GM18520 (cell line): ENCODE measurements at regions not wholly inside any gene's neighbourhood (a gene's known extent, or its start where the extent isn't known, plus 50 kb on each side); places are given as distances from the start of the nearest gene placed in this dataset.

Experiments used
- ATAC-seq: cut with Tn5 transposase; IDR thresholded peaks from one replicate; pipeline ENCODE4 v1.9.1; 2021; ENCODE audit not compliant: unreplicated experiment

GRCh38 chr13:73428137-73428536 lies 369.3 kb downstream of the KLF5 start:
- ATAC-seq = no peak

- no peak for ATAC-seq
These were observed 364.2 kb downstream of the KLF5 start for GRCh38 chr13:73422973-73423372.

GRCh38 chr13:73421310-73421912 lies 362.6 kb downstream of the KLF5 start:
- ATAC-seq = no peak

- ATAC-seq = no peak
These were observed 360.4 kb downstream of the KLF5 start for GRCh38 chr13:73419186-73419585.

GRCh38 chr13:73417012-73417615 lies 358.3 kb downstream of the KLF5 start:
- no peak for ATAC-seq

DNA sequence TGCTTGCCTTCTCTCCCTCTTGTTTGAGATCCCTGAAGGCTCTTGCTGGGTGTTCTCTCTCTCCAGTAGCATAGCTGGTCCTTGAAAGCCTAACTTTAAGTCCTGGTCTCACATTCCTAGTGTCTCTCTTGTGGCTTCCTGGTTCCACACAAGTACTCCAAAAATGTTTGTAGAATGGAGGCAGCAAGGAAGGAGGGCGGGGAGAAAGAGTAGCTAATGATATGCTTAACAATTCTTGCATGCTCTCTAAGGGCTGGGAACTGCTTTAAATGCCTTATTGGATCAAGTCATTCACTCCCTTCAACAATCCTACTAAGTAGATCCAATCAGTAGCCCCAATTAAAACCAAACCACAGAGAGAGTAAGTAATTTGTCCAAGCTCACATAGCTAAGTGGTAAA lies 357.3 kb downstream of the KLF5 start:
- no peak for ATAC-seq

GRCh38 chr13:73413656-73414055 lies 354.9 kb downstream of the KLF5 start:
- ATAC-seq = no peak

GRCh38 chr13:73412933-73413332 lies 354.1 kb downstream of the KLF5 start:
- no peak for ATAC-seq

DNA sequence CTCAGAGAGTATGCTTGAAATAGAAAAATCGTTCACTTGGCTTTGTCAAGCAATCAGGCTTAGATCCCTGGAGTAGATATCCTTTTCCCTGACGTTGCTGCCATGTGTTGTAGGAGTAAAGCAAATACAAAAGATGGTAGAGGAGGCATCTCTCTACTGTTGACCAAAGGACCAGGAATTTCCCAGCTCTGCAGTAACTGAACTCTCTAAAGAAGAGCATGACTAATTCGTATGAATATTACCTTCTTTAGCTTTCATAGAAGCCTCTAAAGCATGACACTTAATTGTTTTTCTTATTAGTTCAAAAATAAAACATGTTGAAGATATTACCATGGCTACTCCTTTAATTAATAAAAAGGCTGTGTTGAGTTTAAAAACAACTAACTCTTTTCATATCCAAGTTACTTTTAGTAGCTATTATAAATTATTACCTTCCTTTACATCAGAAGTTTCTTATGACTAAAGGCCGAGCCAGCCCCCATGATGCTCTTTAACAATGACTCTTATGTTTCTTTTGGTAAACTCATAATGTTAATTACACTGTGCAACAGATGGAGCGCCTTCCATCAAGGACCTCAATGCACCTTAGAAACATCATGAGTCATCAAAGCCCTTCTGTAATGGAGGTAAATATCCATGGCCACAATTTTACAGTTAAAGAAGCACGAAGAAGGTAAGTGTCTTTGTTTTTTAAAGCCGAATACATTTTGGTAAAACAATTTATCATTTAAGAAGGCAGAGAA lies 352.4 kb downstream of the KLF5 start:
- ATAC-seq = no peak

GRCh38 chr13:73406454-73406853 lies 347.6 kb downstream of the KLF5 start:
- no peak for ATAC-seq

DNA sequence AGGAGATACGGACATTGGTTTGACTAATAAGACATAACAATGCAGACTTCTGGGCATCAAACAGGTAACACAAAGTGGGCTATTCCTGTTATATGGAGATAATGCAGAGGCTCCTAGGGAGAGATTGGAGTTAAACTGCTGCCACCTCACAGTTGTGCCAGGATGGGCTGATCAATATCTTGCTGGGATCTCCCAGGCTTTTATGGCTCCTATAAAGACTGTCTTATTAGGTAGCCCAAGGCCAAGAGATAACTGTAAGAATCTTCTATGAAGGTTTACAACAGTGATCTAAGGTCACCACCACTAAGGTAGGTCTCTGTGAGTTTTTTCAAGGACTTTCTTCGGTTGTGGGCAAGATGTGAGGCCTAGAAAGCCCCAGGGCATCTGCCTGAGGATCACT lies 345.8 kb downstream of the KLF5 start:
- no peak for ATAC-seq

- ATAC-seq = no peak
These were observed 344.7 kb downstream of the KLF5 start for GRCh38 chr13:73403355-73404120.

GRCh38 chr13:73401769-73402168 lies 343.0 kb downstream of the KLF5 start:
- ATAC-seq = no peak

DNA sequence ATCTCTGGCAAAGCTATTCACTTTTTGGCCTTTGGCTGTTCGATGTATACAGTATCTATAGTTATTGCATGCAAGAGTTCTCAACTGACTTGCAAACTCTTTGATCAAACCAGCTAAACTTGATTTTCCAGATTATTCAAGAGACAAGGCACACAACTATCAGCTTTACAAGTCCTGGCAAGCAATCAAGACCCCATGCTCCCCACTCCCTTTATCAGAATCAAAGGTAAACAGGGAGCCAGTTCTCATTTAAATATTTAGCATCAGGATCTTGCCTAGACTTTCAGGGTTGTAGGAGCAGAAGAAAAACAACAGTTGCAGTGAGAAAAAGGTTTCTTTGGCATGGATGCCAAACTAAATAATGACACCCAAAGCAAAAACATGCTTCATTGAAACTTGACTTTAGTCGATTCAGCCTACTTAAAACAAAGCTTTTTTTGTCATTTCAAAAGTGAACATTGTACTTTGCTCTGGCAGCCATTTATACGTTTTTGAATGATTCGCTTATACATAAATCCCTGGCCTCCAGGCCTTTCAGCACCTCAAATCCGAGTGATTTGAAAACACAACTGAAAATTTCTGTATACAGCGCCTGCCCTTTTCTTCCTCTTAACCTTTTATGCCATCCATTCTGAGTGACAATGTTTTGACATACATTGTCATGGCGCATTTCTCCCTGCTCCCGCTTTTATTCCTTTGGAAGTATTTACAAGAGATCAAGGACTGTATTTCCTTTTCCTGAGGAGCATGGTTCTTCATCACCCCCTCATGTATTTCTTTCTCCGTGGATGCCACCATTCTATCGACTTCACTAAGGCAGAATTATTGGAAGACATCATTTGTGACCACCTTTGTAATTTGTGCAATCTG lies 340.8 kb downstream of the KLF5 start:
- no peak for ATAC-seq

- no peak for ATAC-seq
These were observed 338.9 kb downstream of the KLF5 start for GRCh38 chr13:73397496-73398305.

DNA sequence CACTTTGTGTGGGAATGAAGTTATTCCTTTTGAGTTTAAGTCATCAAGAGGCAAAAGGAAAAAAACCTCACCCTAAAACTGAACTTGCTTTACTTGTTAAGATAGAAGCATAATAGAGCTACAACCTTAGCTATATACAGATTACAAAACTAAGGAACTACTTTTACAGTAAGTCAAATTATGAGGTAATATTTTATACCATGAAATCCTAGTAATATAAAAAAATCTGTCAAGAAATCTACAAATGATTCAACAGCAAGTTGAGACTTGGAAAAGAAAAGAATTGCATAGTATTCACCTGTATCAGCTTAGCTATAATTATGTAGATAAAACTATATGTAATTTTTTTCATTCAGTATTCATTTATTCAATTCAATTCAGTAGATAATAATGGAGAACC lies 335.3 kb downstream of the KLF5 start:
- no peak for ATAC-seq

DNA sequence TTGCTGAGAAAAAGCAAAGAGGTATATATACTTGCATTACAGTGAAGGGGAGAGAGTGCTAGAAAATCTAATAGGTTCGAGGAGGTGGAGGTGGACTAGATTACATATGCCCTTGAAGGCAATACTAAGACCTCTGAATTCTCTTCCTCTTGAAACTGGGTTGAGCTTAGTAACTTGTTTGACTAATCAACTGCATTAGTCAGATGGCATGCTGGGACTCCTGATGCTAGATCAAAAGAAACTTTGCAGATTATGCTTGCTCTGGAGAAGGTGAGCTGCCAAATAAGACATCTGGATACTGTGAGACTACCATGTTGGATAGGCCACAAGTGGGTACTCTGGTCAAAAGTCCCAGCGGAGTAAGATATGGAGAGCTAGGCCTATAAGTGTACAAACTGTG lies 331.3 kb downstream of the KLF5 start:
- ATAC-seq = no peak

DNA sequence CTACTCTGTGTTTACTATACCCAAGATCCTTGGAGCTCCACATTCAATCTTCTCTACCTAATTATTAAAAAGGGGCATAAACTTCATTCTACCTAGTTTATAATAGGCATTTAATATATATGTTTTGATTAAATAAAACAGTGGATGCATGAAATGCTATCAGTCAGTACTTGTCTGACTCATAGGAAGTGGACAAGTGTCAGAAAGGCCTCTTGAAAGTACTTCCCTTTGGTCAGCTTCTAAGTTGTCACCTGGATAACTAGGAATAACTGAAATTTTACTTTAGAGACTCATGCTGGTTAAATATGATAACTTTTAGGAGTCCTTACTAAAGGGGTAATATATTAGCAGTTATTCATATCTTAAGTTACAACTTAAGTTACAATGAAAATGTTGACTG lies 329.8 kb downstream of the KLF5 start:
- no peak for ATAC-seq

- ATAC-seq = no peak
These were observed 328.5 kb downstream of the KLF5 start for GRCh38 chr13:73387318-73387717.

- no peak for ATAC-seq
These were observed 327.0 kb downstream of the KLF5 start for GRCh38 chr13:73385848-73386247.
